Mucosa of descending colon (tissue), 3 donors: ENCODE measurements at regions not wholly inside any gene's neighbourhood (a gene's known extent, or its start where the extent isn't known, plus 50 kb on each side); places are given as distances from the start of the nearest gene placed in this dataset.

ENCODE experiments used
- ATAC-seq: fragments of 200-7000 bp; cut with Tn5 transposase; one replicate; pipeline ENCODE4 v1.9.1; 2020; ENCODE audit warnings: mild to moderate bottlenecking, moderate library complexity
- DNase-seq, 3 donors: peaks; one replicate each; pipeline ENCODE4 v3.0.0-alpha.2; 2020
- H3K36me3 ChIP-seq: fragments of 200-600 bp; one replicate; pipeline ENCODE4 v1.8.0; 2021; ENCODE audit warnings: low read depth, mild to moderate bottlenecking
- H3K4me1 ChIP-seq: fragments of 200-600 bp; one replicate; pipeline ENCODE4 v1.8.0; 2021; ENCODE audit warnings: low read depth, mild to moderate bottlenecking
- H3K4me3 ChIP-seq: fragments of 200-600 bp; one replicate; pipeline ENCODE4 v1.8.0; 2021; ENCODE audit warnings: mild to moderate bottlenecking
- H3K9me3 ChIP-seq: fragments of 200-600 bp; one replicate; pipeline ENCODE4 v1.8.0; 2021; ENCODE audit warnings: mild to moderate bottlenecking
- CTCF ChIP-seq: fragments of 200-600 bp; IDR thresholded peaks from one replicate; pipeline ENCODE4 v1.8.0; 2022; ENCODE audit warnings: antibody characterized with exemption, mild to moderate bottlenecking
- intact Hi-C, 2 donors: fragments of 100-400 bp; cut with DNase I in 1 of 2; cut with micrococcal nuclease in 1 of 2; formaldehyde crosslinking; loops; one replicate each; pipeline versions ENCODE4 v1.11.0 to v1.11.1; 2022; cut with DNase I, micrococcal nuclease
- donor health status: DM: no; HTN: no; CAD: no; lungs with moderate emphysema.
- donor health status: DM: no; HTN: no; CAD: no.
- donor health status: DM: no; HTN: yes; CAD: no.

GRCh38 chr5:2894316-2894715 is 142.8 kb upstream of the IRX2 start:
- TF ChIP-seq CTCF = no peak
- Histone ChIP-seq H3K4me3 (no peak overlapping the region), H3K36me3 (no peaks in the 10 kb centered on the region), H3K9me3 (peaks cover 43% of the 10 kb centered on the region), H3K4me1 (no peaks in the 10 kb centered on the region)
- ATAC-seq = no peak
- intact Hi-C loops = no loop called here
- no peak for DNase-seq

- TF ChIP-seq CTCF = no peak
- DNase-seq = no peak
- intact Hi-C loops = no loop called here
- no peaks in the 10 kb centered on the region for H3K36me3 ChIP-seq
- H3K9me3 ChIP-seq = peaks cover 33% of the 10 kb centered on the region
- no peak overlapping the region for H3K4me3 ChIP-seq
- ATAC-seq = no peak
- H3K4me1 ChIP-seq = no peaks in the 10 kb centered on the region
Observed at GRCh38 chr5:2892466-2893000, 141.1 kb upstream of the IRX2 start.

- H3K9me3 ChIP-seq = peaks cover 33% of the 10 kb centered on the region
- intact Hi-C loops = no loop called here
- no peak for DNase-seq
- TF ChIP-seq CTCF = no peak
- no peak overlapping the region for H3K4me3 ChIP-seq
- no peak for ATAC-seq
- no peaks in the 10 kb centered on the region for H3K36me3 ChIP-seq
- no peaks in the 10 kb centered on the region for H3K4me1 ChIP-seq
Observed at GRCh38 chr5:2891781-2892180, 140.3 kb upstream of the IRX2 start.

GRCh38 chr5:2890011-2890410 is 138.5 kb upstream of the IRX2 start:
- Histone ChIP-seq H3K4me1 (no peaks in the 10 kb centered on the region), H3K4me3 (no peak overlapping the region), H3K9me3 (peaks cover 31% of the 10 kb centered on the region), H3K36me3 (no peaks in the 10 kb centered on the region)
- no peak for TF ChIP-seq CTCF
- DNase-seq = no peak
- intact Hi-C loops = no loop called here
- ATAC-seq = no peak

- no peak for DNase-seq
- no peak for TF ChIP-seq CTCF
- intact Hi-C loops = no loop called here
- ATAC-seq = no peak
- H3K36me3 ChIP-seq = no peaks in the 10 kb centered on the region
- H3K4me1 ChIP-seq = no peaks in the 10 kb centered on the region
- H3K4me3 ChIP-seq = no peak overlapping the region
- H3K9me3 ChIP-seq = peaks cover 22% of the 10 kb centered on the region
Observed at GRCh38 chr5:2888520-2889060, 137.1 kb upstream of the IRX2 start.
